GM12874 (cell line): ENCODE measurements at regions not wholly inside any gene's neighbourhood (a gene's known extent, or its start where the extent isn't known, plus 50 kb on each side); places are given as distances from the start of the nearest gene placed in this dataset.

Experiments used
- TF ChIP-seq, protein P1 (sequence below): IDR thresholded peaks from 2 replicates; pipeline ENCODE4 v1.5.1; 2011; ENCODE audit warnings: low read depth, mild to moderate bottlenecking, control low read depth, low read length, moderate library complexity; ENCODE audit not compliant: insufficient read depth

DNA sequence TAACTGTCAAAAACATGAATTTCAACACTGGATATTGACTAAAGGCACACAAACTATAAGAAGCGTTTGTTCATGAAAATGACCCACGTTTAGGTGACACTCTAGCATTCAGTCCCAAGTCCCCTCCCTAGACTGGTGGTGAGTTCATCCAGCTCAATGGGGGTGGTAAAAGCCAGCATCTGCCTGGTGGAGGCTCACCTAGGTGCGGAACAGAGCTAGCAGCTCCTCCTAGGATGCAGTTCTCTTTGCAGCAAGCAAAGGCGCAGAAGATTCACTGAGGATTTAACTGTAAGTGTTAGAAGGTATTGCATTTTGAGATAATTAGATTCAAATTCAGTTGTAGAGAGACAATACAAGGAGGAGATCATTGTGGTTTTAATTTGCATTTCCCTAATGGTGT is 87.6 kb downstream of the VSTM2A start:
- TF ChIP-seq, protein P1, sequence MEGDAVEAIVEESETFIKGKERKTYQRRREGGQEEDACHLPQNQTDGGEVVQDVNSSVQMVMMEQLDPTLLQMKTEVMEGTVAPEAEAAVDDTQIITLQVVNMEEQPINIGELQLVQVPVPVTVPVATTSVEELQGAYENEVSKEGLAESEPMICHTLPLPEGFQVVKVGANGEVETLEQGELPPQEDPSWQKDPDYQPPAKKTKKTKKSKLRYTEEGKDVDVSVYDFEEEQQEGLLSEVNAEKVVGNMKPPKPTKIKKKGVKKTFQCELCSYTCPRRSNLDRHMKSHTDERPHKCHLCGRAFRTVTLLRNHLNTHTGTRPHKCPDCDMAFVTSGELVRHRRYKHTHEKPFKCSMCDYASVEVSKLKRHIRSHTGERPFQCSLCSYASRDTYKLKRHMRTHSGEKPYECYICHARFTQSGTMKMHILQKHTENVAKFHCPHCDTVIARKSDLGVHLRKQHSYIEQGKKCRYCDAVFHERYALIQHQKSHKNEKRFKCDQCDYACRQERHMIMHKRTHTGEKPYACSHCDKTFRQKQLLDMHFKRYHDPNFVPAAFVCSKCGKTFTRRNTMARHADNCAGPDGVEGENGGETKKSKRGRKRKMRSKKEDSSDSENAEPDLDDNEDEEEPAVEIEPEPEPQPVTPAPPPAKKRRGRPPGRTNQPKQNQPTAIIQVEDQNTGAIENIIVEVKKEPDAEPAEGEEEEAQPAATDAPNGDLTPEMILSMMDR: no peak

- TF ChIP-seq, protein P1: no peak
Observed at GRCh38 chr7:54622696-54623309, 80.6 kb downstream of the VSTM2A start.
